Cardiac muscle cell (in vitro differentiated cells and primary cell): ENCODE measurements at regions not wholly inside any gene's neighbourhood (a gene's known extent, or its start where the extent isn't known, plus 50 kb on each side); places are given as distances from the start of the nearest gene placed in this dataset.

Experiments
- DNase-seq, 2 donors: peaks; one replicate each; pipeline versions ENCODE4 v3.0.0 to v3.0.0-alpha.2; 2010 to 2017; ENCODE audit warnings: low read depth in 1 of 2, low spot score in 1 of 2
- H3K27ac ChIP-seq: fragments of 200-600 bp; sonication (generic); 2 replicates; pipeline ENCODE4 v1.5.1; 2016
- H3K27me3 ChIP-seq: fragments of 200-600 bp; sonication (generic); 2 replicates; pipeline ENCODE4 v1.6.0; 2016; ENCODE audit warnings: control low read depth
- H3K36me3 ChIP-seq: fragments of 200-600 bp; sonication (generic); 2 replicates; pipeline ENCODE4 v1.5.1; 2016; ENCODE audit warnings: control low read depth
- H3K4me1 ChIP-seq: fragments of 200-600 bp; sonication (generic); 2 replicates; pipeline ENCODE4 v1.8.1; 2017; ENCODE audit warnings: low read depth, mild to moderate bottlenecking, mixed run types
- H3K4me3 ChIP-seq: fragments of 200-600 bp; sonication (generic); 2 replicates; pipeline ENCODE4 v1.5.1; 2016; ENCODE audit warnings: mild to moderate bottlenecking
- H3K9me3 ChIP-seq: fragments of 200-600 bp; sonication (generic); 2 replicates; pipeline ENCODE4 v1.5.1; 2017; ENCODE audit warnings: low read depth, mild to moderate bottlenecking, control low read depth
- CTCF ChIP-seq: IDR thresholded peaks from 2 replicates; pipeline ENCODE4 v1.5.1; 2012; ENCODE audit warnings: low read depth, mild to moderate bottlenecking, low read length

DNA sequence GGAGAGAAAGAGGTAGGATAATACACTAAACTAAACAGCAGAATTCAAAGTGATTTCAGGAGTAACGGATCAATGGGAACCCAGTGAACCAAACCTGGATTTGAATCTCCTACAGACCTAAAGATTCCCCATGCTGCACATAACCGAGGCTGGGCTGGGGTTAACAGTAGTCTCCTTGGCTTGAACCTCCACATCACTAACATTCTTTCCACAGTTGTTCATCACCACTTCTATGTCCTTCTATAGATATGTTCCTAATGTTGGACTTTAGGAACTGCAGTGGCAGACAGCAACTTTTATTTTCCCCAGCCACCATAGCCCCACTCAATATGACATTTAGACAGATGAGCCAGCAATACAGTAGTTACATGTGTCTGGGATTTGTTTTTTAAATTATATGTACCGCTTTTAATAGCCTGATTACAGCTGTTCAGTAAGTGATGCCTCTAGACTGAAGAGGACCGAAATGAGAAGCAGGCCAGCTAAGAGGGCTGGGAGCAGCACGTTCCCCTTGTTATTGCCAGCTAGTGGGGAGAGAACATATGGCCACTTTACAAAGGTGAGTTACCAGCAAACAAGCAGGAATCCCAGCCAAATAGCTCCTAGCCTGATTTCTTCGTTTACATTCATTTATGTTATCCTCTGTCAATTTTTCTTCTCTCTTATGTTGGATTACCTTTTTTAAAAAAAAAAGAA is 472.6 kb upstream of the CDIN1 start:
- Histone ChIP-seq H3K4me3 (no peak overlapping the region), H3K4me1 (no peaks in the 10 kb centered on the region), H3K9me3 (no peaks in the 10 kb centered on the region), H3K36me3 (no peaks in the 10 kb centered on the region), H3K27ac (no peak overlapping the region), H3K27me3 (no peaks in the 10 kb centered on the region)
- no peak for TF ChIP-seq CTCF
- peak; percentile 6 to 50 for DNase-seq

DNA sequence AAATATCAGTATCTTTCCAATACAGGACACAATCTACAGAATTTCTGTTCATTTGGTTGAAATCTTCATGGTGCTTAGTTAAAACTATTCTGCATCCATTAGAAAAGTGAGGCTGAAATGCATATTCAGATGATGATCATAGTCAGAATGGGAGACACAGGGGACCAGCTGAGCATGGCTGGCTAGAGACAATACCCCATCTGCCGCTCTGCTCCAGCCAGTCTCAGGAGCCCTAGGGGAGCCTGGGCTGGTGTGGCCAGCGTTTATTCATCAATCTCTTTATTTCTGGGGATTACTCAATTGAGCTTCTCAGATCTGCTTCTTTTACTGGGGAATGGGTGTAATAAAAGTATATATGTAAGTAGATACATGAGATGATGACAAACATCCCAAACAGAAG is 470.9 kb upstream of the CDIN1 start:
- Histone ChIP-seq H3K27ac (no peak overlapping the region), H3K27me3 (no peaks in the 10 kb centered on the region), H3K4me1 (no peaks in the 10 kb centered on the region), H3K36me3 (no peaks in the 10 kb centered on the region), H3K4me3 (no peak overlapping the region), H3K9me3 (no peaks in the 10 kb centered on the region)
- no peak for DNase-seq
- no peak for TF ChIP-seq CTCF

DNA sequence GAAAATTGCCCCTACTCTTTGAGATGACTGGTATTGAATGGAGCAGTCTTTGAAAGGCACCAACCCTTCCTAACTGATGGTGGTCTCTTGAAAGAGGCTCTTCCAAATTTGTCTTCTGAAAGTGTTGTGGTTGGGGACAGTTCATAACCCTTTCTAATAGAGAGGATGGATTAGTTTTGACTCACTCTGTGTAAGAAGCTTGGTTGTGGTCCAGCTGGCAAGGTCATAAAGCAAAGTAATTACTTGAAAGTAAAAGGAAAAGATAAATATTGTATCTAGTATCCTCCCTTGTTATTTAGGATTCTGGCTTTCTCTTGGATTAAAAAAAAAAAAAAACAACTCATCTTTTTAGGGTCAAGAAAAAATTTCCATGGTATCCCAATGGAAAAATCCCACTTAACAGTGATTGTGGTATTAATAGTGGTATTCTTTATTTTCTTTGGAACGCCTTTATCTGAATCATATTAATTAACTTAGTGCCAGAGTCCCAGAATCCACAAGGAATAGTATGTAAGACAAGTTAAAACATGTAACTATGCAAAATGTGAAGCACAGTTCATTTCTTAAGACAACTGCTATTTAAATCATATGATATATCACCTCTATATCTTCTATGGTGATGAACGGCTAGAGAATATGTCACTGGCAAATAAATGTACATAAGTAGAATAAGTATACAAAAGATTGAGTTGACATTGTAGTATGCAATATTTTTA is 469.3 kb upstream of the CDIN1 start:
- no peak for TF ChIP-seq CTCF
- no peaks in the 10 kb centered on the region for H3K9me3 ChIP-seq
- H3K4me1 ChIP-seq: no peaks in the 10 kb centered on the region
- no peaks in the 10 kb centered on the region for H3K36me3 ChIP-seq
- no peaks in the 10 kb centered on the region for H3K27me3 ChIP-seq
- H3K4me3 ChIP-seq: no peak overlapping the region
- no peak overlapping the region for H3K27ac ChIP-seq
- peak in 1 of 2 donors; percentile 44 for DNase-seq

GRCh38 chr15:36110659-36110993 is 468.8 kb upstream of the CDIN1 start:
- Histone ChIP-seq H3K27me3 (no peaks in the 10 kb centered on the region), H3K36me3 (no peaks in the 10 kb centered on the region), H3K4me3 (no peak overlapping the region), H3K27ac (no peak overlapping the region), H3K9me3 (no peaks in the 10 kb centered on the region), H3K4me1 (no peaks in the 10 kb centered on the region)
- no peak for TF ChIP-seq CTCF
- no peak for DNase-seq

- Histone ChIP-seq H3K4me1 (no peaks in the 10 kb centered on the region), H3K9me3 (no peaks in the 10 kb centered on the region), H3K27ac (no peak overlapping the region), H3K4me3 (no peak overlapping the region), H3K36me3 (no peaks in the 10 kb centered on the region), H3K27me3 (no peaks in the 10 kb centered on the region)
- no peak for DNase-seq
- no peak for TF ChIP-seq CTCF
These were observed 462.1 kb upstream of the CDIN1 start for GRCh38 chr15:36117296-36117787.
